Neural cell (in vitro differentiated cells): ENCODE measurements at regions not wholly inside any gene's neighbourhood (a gene's known extent, or its start where the extent isn't known, plus 50 kb on each side); places are given as distances from the start of the nearest gene placed in this dataset.

Experiments
- EZH2 ChIP-seq: fragments of 200-600, 300-800 bp; shearing (Covaris generic), sonication (generic); IDR thresholded peaks from 2 replicates; pipeline ENCODE4 v1.6.1; 2014; ENCODE audit warnings: antibody characterized with exemption, low read length, borderline replicate concordance, mild to moderate bottlenecking; ENCODE audit not compliant: insufficient read depth, poor library complexity, severe bottlenecking
- TAF1 ChIP-seq: IDR thresholded peaks from 2 replicates; pipeline ENCODE4 v1.6.1; 2012; ENCODE audit warnings: low read depth

DNA sequence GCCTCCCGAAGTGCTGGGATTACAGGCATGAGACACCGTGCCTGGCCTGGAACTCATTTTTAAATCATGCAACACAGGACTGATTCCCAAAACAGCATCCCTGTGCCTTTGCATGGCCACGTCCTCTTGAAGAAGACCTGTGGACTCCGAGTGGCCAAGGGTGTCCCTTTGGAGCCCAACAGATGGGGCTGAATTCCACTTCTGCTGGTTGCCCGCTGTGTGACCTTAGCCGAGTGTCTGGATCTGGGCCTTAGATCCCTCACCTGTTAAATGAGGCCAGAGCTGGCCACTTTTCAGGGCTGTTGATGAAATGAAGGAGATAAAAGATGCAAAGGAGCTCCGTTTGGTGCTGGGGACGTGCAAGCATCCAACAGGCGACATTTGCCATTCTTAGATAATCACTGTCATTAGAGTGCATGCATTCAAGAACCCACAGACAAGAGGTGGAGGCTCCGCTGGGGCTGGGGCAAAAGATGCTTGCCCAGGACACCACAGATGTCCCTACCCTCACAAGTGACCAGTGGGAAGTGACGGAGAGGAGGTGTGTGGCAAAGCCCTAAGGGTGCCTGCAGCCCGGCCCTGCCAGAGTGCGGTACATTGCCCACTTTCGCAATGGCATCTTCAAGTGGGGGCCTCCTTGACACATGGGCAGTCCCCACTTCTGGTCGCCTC, 354.1 kb upstream of the TNRC6C start:
- TF ChIP-seq TAF1 = no peak
- TF ChIP-seq EZH2 = no peak
